BJ (cell line): ENCODE measurements at regions not wholly inside any gene's neighbourhood (a gene's known extent, or its start where the extent isn't known, plus 50 kb on each side); places are given as distances from the start of the nearest gene placed in this dataset.

ENCODE experiments used
- CTCF ChIA-PET: fragments of 350-600 bp; formaldehyde crosslinking; extraction: SDS; loops from one replicate; lab custom pipeline; 2021; ENCODE audit warnings: antibody characterized with exemption, inconsistent platforms; lab: Yijun Ruan, JAX
- POLR2A ChIA-PET: fragments of 300-600 bp; sonication (Branson Sonifier 250); formaldehyde crosslinking; extraction: SDS; loops from one replicate; lab custom pipeline; 2021; ENCODE audit warnings: antibody characterized with exemption; lab: Charles Lee
- DNase-seq: peaks from one replicate; pipeline ENCODE4 v3.0.0-alpha.2; 2011; ENCODE audit warnings: low read depth
- H3K27me3 ChIP-seq: 2 replicates; pipeline ENCODE4 v1.6.0; 2011; ENCODE audit warnings: low read length; ENCODE audit not compliant: control insufficient read depth, insufficient read depth
- H3K36me3 ChIP-seq: 2 replicates; pipeline ENCODE4 v1.5.1; 2011; ENCODE audit warnings: low read length; ENCODE audit not compliant: control insufficient read depth, insufficient read depth
- H3K4me3 ChIP-seq: 2 replicates; pipeline ENCODE4 v1.5.1; 2011; ENCODE audit warnings: low read depth, mild to moderate bottlenecking, control low read depth, low read length
- CTCF ChIP-seq: IDR thresholded peaks from 2 replicates; pipeline ENCODE4 v1.5.1; 2011; ENCODE audit warnings: low read depth, mild to moderate bottlenecking, control low read depth, inconsistent platforms, low read length, moderate library complexity; ENCODE audit not compliant: insufficient read depth

- Histone ChIP-seq H3K36me3 (no peaks in the 10 kb centered on the region), H3K27me3 (no peaks in the 10 kb centered on the region), H3K4me3 (no peak overlapping the region)
- ChIA-PET POLR2A (no interaction called here), CTCF (no interaction called here)
- no peak for TF ChIP-seq CTCF
- no peak for DNase-seq
These were observed 428.3 kb downstream of the CBLN4 start for GRCh38 chr20:55576981-55577380.

- DNase-seq, result no peak
- ChIA-PET POLR2A (no interaction called here), CTCF (no interaction called here)
- no peak for TF ChIP-seq CTCF
- Histone ChIP-seq H3K27me3 (no peaks in the 10 kb centered on the region), H3K4me3 (no peak overlapping the region), H3K36me3 (no peaks in the 10 kb centered on the region)
These were observed 436.2 kb downstream of the CBLN4 start for GRCh38 chr20:55569084-55569483.

GRCh38 chr20:55567826-55568225 lies 437.5 kb downstream of the CBLN4 start:
- ChIA-PET POLR2A (no interaction called here), CTCF (no interaction called here)
- Histone ChIP-seq H3K36me3 (no peaks in the 10 kb centered on the region), H3K4me3 (no peak overlapping the region), H3K27me3 (no peaks in the 10 kb centered on the region)
- no peak for TF ChIP-seq CTCF
- no peak for DNase-seq

- DNase-seq, result no peak
- ChIA-PET POLR2A (no interaction called here), CTCF (no interaction called here)
- H3K27me3 ChIP-seq, result no peaks in the 10 kb centered on the region
- no peak for TF ChIP-seq CTCF
- H3K36me3 ChIP-seq, result no peaks in the 10 kb centered on the region
- no peak overlapping the region for H3K4me3 ChIP-seq
These were observed 440.1 kb downstream of the CBLN4 start for GRCh38 chr20:55565096-55565773.

GRCh38 chr20:55561259-55561658 lies 444.1 kb downstream of the CBLN4 start:
- CTCF ChIA-PET, result no interaction called here
- TF ChIP-seq CTCF, result no peak
- H3K36me3 ChIP-seq, result no peaks in the 10 kb centered on the region
- POLR2A ChIA-PET, result no interaction called here
- DNase-seq, result no peak
- H3K27me3 ChIP-seq, result no peaks in the 10 kb centered on the region
- no peak overlapping the region for H3K4me3 ChIP-seq
